WTC11 (cell line): ENCODE measurements at regions not wholly inside any gene's neighbourhood (a gene's known extent, or its start where the extent isn't known, plus 50 kb on each side); places are given as distances from the start of the nearest gene placed in this dataset.

Experiments used
- JUN ChIP-seq: sonication (generic); formaldehyde crosslinking; IDR thresholded peaks from 2 replicates; pipeline ENCODE4 v1.8.0; 2023; ENCODE audit warnings: mild to moderate bottlenecking, missing genetic modification reagents
- SMAD3 ChIP-seq: sonication (generic); formaldehyde crosslinking; IDR thresholded peaks from 2 replicates; pipeline ENCODE4 v1.8.0; 2022; ENCODE audit warnings: missing genetic modification reagents, mild to moderate bottlenecking, borderline replicate concordance
- TF ChIP-seq, protein P1 (sequence below): fragments of 200-600 bp; IDR thresholded peaks from 2 replicates; pipeline ENCODE4 v1.8.0; 2022; ENCODE audit warnings: antibody characterized with exemption
- TF ChIP-seq, protein P2 (sequence below): sonication (generic); formaldehyde crosslinking; IDR thresholded peaks from 2 replicates; pipeline ENCODE4 v1.8.0; 2022; ENCODE audit warnings: missing genetic modification reagents

DNA sequence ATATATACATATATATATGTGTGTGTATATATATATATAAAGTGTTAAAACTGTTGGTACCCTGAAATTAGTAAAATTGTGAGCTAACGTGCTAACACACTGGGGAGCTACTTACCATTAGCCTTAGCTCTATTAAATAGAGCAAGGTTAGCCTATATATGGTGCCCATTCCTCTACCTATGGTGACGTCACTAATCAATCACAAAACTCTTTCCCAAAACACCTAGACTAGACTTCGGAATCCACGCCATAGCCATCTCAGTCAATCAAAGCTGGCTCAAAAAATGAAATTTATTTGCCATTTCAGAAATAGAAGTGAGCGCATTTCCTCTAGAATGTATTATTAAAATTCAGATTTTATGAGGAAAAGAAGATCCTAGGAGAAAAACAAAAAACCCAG lies 229.0 kb upstream of the TENM3 start:
- TF ChIP-seq JUN (CRISPR knock-in tag) (no peak), SMAD3 (CRISPR knock-in tag) (no peak)
- TF ChIP-seq, protein P1, sequence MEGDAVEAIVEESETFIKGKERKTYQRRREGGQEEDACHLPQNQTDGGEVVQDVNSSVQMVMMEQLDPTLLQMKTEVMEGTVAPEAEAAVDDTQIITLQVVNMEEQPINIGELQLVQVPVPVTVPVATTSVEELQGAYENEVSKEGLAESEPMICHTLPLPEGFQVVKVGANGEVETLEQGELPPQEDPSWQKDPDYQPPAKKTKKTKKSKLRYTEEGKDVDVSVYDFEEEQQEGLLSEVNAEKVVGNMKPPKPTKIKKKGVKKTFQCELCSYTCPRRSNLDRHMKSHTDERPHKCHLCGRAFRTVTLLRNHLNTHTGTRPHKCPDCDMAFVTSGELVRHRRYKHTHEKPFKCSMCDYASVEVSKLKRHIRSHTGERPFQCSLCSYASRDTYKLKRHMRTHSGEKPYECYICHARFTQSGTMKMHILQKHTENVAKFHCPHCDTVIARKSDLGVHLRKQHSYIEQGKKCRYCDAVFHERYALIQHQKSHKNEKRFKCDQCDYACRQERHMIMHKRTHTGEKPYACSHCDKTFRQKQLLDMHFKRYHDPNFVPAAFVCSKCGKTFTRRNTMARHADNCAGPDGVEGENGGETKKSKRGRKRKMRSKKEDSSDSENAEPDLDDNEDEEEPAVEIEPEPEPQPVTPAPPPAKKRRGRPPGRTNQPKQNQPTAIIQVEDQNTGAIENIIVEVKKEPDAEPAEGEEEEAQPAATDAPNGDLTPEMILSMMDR = no peak
- TF ChIP-seq, protein P2, sequence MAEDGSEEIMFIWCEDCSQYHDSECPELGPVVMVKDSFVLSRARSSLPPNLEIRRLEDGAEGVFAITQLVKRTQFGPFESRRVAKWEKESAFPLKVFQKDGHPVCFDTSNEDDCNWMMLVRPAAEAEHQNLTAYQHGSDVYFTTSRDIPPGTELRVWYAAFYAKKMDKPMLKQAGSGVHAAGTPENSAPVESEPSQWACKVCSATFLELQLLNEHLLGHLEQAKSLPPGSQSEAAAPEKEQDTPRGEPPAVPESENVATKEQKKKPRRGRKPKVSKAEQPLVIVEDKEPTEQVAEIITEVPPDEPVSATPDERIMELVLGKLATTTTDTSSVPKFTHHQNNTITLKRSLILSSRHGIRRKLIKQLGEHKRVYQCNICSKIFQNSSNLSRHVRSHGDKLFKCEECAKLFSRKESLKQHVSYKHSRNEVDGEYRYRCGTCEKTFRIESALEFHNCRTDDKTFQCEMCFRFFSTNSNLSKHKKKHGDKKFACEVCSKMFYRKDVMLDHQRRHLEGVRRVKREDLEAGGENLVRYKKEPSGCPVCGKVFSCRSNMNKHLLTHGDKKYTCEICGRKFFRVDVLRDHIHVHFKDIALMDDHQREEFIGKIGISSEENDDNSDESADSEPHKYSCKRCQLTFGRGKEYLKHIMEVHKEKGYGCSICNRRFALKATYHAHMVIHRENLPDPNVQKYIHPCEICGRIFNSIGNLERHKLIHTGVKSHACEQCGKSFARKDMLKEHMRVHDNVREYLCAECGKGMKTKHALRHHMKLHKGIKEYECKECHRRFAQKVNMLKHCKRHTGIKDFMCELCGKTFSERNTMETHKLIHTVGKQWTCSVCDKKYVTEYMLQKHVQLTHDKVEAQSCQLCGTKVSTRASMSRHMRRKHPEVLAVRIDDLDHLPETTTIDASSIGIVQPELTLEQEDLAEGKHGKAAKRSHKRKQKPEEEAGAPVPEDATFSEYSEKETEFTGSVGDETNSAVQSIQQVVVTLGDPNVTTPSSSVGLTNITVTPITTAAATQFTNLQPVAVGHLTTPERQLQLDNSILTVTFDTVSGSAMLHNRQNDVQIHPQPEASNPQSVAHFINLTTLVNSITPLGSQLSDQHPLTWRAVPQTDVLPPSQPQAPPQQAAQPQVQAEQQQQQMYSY (CRISPR knock-in tag) = no peak
